NCI-H1930 (cell line): ENCODE measurements at regions not wholly inside any gene's neighbourhood (a gene's known extent, or its start where the extent isn't known, plus 50 kb on each side); places are given as distances from the start of the nearest gene placed in this dataset.
"Not testable (repeated sequence)": the region's sequence is repeated elsewhere in the genome, so short reads cannot be mapped to it uniquely, and the experiment has no call there.

Experiments used
- DNase-seq, 2 experiments: peaks; one replicate each; lab custom pipeline; 2025; lab: John Stamatoyannopoulos, UW

DNA sequence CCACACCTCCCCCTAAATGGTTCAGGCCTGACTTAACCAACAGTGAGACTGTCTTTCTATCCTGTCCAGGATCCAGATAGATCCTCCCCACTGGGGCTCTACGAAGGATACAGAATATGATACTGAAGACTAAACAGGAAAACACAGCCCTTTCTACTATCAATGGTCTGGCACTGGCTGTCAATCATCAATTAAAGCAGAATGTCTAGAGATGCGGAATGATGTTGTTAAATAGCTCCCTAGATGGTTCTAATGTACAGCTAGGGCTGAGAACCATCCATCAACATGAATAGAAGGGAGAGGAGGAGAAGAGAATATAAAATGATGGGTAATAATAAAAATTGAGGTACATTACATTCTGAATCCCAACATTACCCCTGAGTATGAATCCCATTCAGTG is 314.3 kb upstream of the CELF2 start:
- DNase-seq = no peak

DNA sequence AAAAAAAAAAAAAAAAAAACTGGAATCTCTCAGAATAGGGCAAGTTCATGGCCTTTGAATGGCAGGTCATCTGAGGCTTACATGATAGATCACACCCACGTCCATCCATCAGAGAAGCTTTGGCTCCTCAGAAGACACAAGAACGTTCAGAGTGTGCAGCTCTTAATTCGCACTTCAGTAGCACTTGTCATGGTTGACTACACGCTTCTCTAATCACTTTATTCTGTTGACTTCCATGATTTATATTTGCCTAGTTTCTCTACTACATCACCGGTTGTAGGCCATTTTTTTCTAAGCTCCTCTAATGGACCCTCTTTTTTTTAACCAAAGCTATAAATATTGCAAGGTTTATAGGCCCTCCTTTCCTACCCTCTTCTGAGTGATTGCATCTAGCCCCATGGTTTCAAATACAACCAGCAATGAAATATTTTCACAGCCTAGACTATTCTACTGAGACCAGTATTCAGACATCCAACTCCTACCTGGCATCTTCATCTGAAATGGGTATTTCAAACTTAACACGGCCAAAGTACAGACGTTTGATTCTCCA is 305.4 kb upstream of the CELF2 start:
- no peak for DNase-seq

DNA sequence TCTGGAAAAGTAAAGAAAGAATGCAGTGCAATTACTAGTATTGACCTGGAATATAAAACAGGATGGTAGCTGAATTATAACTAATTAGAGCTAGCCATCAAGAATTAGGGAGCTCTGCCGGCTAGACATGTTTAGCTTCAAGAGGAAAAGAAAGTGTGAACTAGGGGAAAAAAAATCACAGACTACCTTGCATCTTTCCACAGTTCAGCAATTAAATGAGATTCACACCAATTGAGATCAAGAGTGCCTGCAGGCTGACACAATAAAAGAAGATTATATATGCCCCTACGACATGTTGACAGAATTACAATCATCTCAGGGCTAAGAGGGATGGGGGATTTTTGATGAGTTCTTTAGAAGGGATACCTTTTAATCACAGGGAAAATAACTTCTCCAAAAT is 303.3 kb upstream of the CELF2 start:
- DNase-seq = no peak

DNA sequence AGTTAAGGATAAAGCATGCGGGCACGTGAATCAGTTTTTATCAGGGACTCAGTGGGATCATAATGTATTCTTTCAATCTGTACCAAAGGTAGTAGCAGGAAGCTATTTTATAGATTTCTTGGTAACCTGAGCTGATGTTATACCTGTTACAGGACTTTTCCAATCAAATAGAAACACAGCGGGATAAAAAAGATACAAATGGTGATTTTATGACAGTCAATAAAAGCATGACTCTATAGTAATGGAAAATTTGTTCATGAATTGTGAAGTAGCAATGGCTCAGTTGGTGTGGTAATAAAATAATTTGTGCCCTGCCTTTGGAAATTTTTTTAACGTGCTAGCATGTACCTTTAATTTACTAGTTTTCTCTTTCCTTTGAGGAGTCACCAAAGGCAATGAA is 300.7 kb upstream of the CELF2 start:
- no peak for DNase-seq

DNA sequence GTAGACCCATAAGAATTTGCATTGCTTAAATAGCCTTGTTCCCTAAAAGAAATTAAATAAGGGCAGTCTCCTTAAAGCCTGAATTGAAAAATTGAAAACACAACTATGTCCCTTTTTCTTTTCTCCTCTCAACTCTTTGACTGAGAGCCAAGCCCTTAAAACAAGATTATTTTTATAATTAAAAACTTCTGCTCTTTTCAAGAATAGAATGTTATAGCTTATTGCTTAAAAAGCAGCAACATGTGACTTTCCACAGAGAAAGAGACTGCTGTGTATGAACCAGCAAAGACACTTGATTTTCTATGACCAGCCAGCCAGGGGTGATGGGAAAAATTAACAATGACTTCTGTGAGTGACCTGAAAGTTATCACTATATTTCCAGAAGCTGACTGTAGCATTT is 295.2 kb upstream of the CELF2 start:
- no peak for DNase-seq

DNA sequence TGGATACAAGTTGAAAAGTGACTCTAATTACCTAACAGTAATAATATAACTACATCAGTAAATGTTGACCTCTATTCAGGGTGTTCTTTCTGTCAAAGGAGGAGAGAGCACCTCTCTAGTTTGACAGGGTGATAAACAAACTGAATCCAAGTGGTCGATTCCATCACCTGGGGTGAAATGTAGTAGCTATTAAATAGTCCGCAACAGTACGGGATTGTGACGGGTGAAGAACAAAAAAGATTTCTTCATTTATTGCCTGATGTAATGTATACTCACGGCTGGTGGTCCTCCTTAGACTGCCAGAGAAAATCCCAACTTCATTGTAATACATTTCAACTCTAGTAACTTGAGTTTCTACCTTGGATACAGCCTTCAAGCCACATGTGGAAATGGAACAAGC is 292.5 kb upstream of the CELF2 start:
- DNase-seq = no peak

DNA sequence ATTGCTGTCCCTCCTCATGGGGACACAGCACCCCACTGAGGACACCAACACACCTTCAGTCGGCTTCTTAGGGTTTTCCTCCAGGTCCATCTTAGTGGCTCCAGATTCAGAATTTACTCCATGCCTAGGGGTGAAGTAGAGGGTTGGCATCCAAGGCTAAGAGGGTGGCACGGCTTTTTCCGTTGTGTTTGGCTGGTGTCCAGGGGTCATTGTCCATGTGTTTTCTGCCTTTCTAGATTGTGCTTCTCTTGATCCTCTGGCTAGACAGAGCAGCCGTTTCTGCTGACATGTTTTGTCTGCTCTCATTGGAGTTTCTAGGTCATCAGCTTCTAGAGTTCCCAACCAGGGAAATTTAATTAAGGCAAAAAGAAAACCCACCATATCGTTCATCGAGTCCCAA is 291.6 kb upstream of the CELF2 start:
- DNase-seq = no peak

DNA sequence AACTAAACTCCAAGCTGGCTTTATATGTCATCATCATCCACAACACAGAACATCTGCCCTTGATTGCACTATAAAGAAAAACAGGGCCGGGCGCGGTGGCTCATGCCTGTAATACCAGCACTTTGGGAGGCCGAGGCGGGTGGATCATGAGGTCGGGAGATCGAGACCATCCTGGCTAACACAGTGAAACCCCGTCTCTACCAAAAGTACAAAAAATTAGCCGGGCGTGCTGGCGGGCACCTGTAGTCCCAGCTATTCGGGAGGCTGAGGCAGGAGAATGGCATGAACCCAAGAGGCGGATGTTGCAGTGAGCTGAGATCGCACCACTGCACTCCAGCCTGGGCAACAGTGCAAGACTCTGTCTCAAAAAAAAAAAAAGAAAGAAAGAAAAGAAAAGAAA is 290.3 kb upstream of the CELF2 start:
- not testable (repeated sequence) for DNase-seq

DNA sequence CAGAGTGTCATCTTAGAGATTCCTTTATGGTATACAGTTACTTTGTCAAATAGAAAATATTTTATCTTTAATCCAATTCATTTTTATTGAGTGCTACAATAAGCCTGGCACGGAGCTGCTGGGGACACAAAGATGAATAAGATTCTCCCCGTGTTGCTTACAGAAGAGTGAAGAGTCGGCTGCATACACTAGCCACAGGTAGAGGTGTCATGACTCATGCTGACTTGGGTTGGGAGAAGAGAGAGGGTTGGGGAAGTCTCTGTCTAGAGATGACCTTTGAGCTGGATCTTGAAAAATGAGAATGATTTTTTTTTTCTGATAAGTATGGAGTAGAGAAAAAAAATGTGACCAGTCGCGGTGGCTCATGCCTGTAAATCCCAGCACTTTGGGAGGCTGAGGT is 289.9 kb upstream of the CELF2 start:
- DNase-seq = no peak

DNA sequence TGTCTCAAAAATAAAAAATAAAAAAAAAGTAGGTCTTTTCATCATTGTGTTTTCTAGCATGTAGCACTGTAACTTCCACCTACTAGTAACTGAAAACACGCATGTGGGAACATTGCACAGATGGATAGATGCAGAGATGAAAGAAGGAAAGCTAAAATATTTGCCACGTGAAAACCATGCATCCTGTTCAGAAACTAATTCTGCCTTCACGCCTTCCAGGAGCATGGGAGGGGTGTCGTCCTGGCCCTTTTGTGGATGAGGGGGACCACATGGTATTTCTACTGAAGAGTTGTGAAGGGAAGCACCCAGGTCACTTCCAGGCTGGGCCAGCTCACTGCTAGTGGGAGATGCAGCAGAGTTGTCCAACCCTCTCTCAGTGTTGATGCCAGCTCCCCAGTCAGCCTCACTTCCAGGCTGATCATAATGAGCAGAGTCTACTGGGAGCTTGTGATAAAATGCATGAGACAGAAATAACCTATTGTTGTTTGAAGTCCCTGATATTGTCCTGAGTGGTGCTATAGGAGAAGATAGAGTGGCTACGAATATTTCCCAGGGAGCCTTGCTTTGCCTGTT is 287.1 kb upstream of the CELF2 start:
- DNase-seq = no peak

DNA sequence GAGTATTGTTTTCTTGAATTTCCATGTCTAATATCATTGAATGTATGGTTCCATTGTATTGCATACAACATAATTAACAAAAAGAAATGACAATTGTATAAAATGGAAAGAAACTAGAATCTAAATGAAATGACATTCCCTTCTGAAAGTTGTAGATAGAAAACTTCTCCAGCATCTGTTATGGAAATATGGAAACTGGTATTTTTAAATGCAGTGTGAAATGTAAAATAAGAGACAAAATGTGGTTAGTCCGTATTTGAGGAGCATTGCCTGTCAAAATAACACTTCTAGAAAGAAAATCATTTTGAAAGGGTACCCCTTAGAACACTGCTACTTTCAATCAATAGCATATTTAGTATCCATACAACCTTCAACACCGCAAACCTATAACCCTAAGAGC is 286.3 kb upstream of the CELF2 start:
- DNase-seq = no peak

DNA sequence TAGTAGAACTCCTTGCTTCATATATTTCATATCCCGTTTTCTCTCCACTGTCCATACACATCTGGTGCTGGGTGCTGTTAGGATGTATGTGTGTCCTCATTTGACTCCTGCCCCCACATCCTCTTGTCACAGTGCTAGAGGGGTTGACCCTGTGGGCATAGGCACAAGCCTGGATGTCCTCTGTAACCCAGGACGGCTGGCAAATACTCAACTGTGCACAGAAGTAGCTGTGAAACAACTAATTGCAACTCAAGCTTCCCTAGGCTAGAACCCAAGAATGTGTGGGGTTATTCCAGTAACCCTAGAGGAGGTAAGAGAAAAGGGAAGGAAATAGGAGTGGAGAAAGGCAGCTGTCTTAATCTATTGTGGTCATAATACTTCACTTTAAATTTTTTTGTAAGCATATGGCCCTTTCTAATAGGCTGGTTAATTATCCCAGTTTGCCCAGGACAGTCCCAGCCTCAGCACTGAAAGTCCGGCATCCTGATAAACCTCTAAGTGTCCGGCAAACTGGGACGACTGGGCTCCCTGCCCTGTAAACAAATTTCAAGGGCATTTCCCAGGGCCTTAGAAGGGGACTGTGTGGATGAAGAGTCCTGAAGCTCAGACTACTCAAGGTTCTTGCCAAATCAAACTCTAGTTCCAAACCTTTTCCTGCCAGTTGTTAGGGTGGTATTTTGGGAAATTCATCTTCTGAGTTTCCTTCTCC is 283.2 kb upstream of the CELF2 start:
- DNase-seq = no peak

DNA sequence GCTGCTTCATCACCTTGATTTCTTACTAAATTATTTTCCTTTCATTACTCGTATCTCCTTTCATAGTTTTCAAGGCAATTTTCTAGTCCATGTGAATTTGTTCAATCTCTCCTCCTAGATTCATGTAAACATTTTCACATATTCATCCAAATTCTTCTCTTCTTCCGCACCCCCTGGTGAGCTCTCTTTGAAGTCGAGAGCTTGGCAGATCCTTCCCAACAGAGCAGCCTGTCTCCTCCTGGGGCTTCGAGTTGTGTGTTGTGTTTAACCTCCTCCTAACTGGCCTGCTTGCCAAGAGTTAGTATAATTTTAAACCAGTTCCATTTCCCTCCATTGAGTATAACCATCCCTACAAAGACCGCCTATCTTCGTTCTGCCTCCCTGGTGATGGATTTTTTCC is 272.4 kb upstream of the CELF2 start:
- no peak for DNase-seq

DNA sequence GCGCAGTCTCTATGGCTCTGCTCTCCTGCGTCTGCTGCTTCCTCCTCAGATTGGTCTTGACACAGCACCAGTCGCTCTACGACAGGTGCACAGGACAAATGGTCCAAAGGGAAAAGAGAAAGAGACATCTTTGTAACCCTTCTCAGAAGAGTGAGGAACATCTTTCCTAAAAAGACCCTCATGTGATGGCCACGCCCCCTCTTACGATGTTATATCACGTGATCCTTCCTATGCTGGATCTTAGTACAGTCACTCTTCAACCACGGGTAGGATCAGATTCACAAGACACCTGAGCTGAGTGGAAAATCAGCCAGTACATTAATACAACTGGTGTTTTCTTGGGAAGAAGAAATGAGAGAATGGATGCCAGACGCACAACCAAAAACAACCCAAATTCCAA is 262.2 kb upstream of the CELF2 start:
- DNase-seq = no peak

DNA sequence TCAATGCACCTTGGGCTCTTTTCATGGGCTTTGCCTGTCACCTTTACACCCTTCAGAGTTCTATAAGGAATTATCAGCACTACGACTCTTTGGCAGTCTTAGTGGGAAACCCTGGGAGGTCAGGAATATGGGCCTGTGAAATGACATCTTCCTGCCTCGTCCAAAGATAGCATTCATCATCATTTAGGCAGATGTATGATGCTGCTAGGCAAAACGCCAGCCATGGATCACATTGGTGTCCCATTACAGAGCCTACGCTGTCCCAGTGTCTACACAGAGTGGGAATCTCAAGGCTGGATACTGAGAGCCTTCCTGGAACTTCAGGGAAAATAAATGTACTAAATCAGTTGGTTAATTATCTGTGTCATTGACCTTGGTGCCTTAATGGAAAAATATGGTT is 259.4 kb upstream of the CELF2 start:
- DNase-seq = no peak

DNA sequence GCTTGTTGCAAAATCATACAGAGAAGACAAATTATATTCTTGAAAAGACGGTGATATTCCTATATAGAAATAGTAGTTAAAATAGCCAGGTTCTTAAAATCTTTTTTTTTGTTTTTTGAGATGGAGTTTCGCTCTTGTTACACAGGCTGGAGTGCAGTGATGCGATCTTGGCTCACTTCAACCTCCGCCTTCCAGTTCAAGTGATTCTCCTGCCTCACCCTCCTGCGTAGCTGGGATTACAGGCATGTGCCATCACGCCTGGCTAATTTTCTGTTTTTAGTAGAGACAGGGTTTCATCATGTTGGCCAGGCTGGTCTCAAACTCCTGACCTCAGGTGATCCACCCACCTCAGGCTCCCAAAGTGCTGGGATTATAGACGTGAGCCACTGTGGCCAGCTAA is 257.9 kb upstream of the CELF2 start:
- not testable (repeated sequence) for DNase-seq

DNA sequence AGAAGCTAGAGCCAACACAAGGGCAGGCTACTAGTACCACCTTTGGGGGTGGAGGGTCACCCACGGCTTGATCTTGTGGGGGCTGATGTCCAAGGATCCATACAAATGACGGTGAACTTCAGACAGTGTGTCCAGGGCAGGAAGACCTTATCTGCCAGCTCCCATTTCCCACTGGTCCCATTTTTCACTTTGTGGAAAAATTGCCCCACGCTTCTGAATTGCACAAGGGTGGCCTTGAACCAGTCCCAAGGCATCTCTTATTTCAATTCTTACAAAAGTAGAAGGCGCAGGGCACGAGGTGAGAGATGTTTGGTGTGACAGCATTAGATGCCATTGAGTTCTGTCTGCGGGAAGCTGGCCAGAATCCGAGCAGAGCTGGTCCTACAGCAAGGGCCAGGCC is 252.7 kb upstream of the CELF2 start:
- no peak for DNase-seq

DNA sequence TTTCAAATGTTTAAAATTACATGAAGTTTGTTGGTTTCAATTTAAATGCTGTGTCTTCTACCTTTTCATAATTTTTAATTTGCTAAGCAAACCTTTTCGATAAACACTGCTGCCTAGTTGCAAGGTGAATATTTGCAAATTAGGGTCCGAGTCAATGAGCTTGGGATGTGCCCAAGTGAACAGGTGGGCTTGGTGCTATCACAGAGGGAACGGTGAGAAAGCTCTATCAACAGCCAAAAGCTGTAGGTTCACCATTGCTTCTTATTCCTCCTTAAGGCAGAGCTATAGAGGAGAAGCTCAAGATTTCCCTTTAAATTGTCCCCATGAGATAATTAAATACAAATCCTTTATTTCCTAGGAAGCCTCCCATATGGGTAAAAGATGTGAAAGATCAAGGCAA is 245.3 kb upstream of the CELF2 start:
- no peak for DNase-seq

DNA sequence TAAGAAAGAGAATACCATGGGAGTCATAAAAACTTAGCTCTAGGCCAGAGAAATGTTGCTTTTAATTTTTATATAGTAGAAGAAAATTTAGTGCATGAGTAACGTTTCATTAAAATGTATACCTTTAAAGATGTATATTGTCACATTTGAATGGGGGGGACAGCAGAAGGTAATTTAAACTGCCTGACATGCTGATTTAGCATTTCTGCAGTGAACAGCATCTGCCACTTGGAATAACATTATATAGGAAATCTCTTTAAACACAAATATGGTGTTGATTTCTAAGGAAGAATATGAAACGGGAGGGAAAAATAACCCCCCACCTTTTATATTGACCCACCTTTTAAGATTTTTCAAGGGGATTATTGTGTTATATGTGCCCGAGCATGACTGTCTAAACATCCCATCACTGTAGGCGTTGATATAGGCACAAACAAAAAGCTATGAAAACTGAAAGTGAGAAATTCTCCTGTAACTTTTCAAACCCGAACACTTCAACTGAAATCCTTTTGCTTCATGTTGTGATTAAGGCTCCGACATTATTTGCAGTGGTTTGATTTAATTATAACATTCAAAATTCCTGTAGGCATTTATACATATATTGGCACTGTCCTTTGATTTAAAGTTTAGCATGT is 244.7 kb upstream of the CELF2 start:
- DNase-seq = no peak

DNA sequence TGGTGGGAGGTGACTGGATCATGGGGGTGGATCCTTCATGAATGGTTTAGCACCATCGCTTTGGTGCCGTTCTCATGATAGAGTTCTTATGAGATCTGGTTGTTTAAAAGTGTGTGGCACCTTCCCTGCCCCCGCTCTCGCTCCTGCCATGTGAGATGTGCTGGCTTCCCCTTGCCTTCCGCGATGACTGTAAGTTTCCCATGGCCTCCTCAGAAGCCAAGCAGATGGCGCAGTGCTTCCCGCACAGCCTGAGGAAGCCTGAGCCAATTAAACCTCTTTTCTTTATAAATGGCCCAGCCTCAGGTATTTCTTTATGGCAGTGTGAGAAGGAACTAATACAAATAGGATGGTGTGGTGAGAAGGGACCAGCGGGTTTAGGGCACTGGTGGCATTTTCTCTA is 243.3 kb upstream of the CELF2 start:
- DNase-seq = no peak

DNA sequence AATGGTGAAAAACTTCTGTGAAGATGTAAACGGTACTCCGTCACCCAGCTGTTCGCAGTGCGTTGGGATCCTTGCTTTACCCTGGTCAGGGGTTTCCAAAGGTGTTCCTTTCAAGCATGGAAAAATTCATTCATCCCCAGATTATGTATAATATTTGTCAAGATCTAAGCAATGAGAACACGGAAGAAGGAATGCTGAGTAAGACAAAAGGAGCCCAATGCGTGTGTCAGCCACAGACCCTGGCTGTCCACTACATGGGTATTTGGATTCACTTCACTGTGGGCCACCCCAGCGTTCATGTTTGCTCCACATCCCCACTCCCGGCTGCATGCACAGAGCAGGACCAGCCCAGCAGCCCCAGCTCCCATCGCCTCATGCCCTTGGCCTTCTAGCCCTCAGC is 241.3 kb upstream of the CELF2 start:
- no peak for DNase-seq

DNA sequence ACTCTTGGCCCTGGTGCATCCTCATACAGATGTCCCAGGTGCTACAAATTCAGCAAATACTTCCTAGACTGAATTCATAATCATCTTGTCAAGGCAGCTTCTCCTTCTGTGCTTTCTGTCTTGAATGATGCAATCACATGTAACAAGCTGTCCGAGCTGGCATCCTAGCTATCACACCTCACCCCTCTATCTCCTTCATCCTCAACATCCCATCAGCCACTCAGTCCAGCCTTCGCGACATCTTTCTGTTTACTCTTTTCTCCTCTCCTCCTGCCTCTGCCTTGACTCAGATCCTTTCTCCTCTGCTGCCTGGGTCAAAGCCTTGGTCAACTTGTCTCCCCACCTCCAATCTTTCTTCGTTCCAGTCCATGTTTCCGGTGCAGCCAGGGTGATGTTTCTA is 240.4 kb upstream of the CELF2 start:
- DNase-seq = no peak

DNA sequence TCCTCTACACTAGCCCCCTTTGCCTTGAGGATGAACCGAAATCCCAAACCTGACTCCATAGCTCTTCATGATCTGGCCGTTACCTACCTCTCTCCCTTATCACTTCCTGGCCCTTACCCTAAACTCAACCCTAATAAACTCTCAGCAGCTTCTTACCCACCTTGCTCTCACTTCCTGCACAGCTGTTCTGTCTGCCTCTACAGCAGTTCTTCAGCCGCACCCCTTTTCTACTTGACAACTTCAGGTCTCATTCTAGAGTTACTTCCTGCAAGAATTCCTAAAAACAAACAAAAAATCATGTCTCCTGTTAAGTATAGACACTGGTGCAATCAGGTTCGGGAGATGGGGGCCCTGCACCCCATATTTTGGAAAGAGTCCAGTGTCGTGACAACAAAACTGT is 239.9 kb upstream of the CELF2 start:
- no peak for DNase-seq

DNA sequence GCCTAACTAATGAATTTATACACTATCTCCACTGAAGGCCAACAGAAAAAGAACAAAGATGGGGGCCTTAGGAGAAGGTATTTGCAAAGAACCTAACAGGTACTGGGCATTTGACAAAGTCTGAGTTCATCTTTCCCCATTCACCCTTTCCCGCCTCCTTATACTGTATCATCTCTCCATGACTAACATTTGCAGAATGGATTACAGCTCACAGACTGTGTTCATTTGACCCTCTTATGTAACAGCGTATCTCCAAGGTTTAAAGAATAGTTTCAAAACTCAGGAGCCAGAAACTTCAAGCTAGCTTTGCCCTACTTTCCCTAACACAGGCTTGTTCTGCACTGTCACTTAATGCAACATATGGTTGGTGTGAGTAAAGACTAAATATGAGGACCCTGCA is 238.7 kb upstream of the CELF2 start:
- no peak for DNase-seq
